Stomach (tissue), 4 donors: ENCODE measurements at regions not wholly inside any gene's neighbourhood (a gene's known extent, or its start where the extent isn't known, plus 50 kb on each side); places are given as distances from the start of the nearest gene placed in this dataset.

Source experiments
- POLR2AphosphoS5 ChIP-seq, 3 donors: sonication (generic); formaldehyde crosslinking; IDR thresholded peaks; one replicate each; pipeline ENCODE4 v1.6.1; 2016; ENCODE audit warnings: antibody characterized with exemption in 3 of 3
- TF ChIP-seq, protein P1 (sequence below), 7 experiments: fragments of 450-650 bp in 4 of 7; fragments of 200-600 bp in 3 of 7; sonication (generic) in 3 of 7; IDR thresholded peaks; one replicate each; pipeline ENCODE4 v1.5.1; 2016 to 2019; ENCODE audit warnings: antibody characterized with exemption in 7 of 7, control low read depth in 2 of 7, mild to moderate bottlenecking in 1 of 7

DNA sequence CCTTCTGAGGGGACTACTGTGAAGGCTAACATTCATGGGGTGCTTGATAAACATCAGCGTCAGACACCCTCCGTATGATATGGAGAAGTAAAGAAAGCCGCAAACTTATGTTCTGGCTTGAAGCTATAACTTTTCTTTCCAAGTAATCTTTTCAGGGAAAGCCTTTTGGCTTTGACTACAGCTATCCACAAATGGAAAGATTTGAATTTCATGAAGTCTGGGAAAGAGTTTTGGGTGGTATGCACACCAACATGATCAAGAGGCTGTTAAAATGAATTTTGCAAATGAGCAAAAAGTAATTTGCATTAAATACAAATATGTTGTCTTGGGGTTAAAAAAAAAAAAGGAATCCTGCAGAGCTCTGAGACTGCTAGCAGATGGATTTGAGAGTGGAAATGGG is 114.8 kb upstream of the LIMCH1 start:
- TF ChIP-seq POLR2AphosphoS5 (IDR thresholded peaks at IDR 0.05): no peak
- TF ChIP-seq, protein P1, sequence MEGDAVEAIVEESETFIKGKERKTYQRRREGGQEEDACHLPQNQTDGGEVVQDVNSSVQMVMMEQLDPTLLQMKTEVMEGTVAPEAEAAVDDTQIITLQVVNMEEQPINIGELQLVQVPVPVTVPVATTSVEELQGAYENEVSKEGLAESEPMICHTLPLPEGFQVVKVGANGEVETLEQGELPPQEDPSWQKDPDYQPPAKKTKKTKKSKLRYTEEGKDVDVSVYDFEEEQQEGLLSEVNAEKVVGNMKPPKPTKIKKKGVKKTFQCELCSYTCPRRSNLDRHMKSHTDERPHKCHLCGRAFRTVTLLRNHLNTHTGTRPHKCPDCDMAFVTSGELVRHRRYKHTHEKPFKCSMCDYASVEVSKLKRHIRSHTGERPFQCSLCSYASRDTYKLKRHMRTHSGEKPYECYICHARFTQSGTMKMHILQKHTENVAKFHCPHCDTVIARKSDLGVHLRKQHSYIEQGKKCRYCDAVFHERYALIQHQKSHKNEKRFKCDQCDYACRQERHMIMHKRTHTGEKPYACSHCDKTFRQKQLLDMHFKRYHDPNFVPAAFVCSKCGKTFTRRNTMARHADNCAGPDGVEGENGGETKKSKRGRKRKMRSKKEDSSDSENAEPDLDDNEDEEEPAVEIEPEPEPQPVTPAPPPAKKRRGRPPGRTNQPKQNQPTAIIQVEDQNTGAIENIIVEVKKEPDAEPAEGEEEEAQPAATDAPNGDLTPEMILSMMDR (IDR thresholded peaks at IDR 0.05): no peak
